ENCODE measurements at regions not wholly inside any gene's neighbourhood (a gene's known extent, or its start where the extent isn't known, plus 50 kb on each side); places are given as distances from the start of the nearest gene placed in this dataset.

GRCh38 chr3:102194001-102194400 is 240.8 kb upstream of the ZPLD1 start:
- DNase-seq, result no peak

- no peak for DNase-seq
Observed at GRCh38 chr3:102194760-102195159, 240.1 kb upstream of the ZPLD1 start.

GRCh38 chr3:102195198-102195948 is 239.4 kb upstream of the ZPLD1 start:
- peak in 1 of 2 experiments; percentile 29 for DNase-seq

- DNase-seq, result no peak
Observed at GRCh38 chr3:102200126-102200525, 234.7 kb upstream of the ZPLD1 start.

GRCh38 chr3:102200560-102200959 is 234.3 kb upstream of the ZPLD1 start:
- DNase-seq, result no peak

- no peak for DNase-seq
Observed at GRCh38 chr3:102205647-102206046, 229.2 kb upstream of the ZPLD1 start.

- DNase-seq, result no peak
Observed at GRCh38 chr3:102206511-102207031, 228.2 kb upstream of the ZPLD1 start.

GRCh38 chr3:102207151-102207571 is 227.7 kb upstream of the ZPLD1 start:
- no peak for DNase-seq

- DNase-seq, result no peak
Observed at GRCh38 chr3:102215166-102215565, 219.6 kb upstream of the ZPLD1 start.

- no peak for DNase-seq
Observed at GRCh38 chr3:102223132-102223531, 211.7 kb upstream of the ZPLD1 start.

GRCh38 chr3:102224171-102224570 is 210.6 kb upstream of the ZPLD1 start:
- DNase-seq, result peak in 1 of 2 experiments; percentile 37

GRCh38 chr3:102225005-102225404 is 209.8 kb upstream of the ZPLD1 start:
- DNase-seq, result no peak

- DNase-seq, result peak; percentile 60 to 68
Observed at GRCh38 chr3:102225407-102226132, 209.2 kb upstream of the ZPLD1 start.

- no peak for DNase-seq
Observed at GRCh38 chr3:102226463-102226862, 208.4 kb upstream of the ZPLD1 start.

- DNase-seq, result peak; percentile 63 to 77
Observed at GRCh38 chr3:102229062-102229655, 205.7 kb upstream of the ZPLD1 start.

GRCh38 chr3:102230057-102230456 is 204.8 kb upstream of the ZPLD1 start:
- no peak for DNase-seq

GRCh38 chr3:102233881-102234280 is 200.9 kb upstream of the ZPLD1 start:
- no peak for DNase-seq

GRCh38 chr3:102235679-102236078 is 199.1 kb upstream of the ZPLD1 start:
- no peak for DNase-seq

GRCh38 chr3:102237181-102237580 is 197.6 kb upstream of the ZPLD1 start:
- DNase-seq, result no peak

- no peak for DNase-seq
Observed at GRCh38 chr3:102237838-102238237, 197.0 kb upstream of the ZPLD1 start.

GRCh38 chr3:102238362-102238761 is 196.5 kb upstream of the ZPLD1 start:
- DNase-seq, result peak in 1 of 2 experiments; percentile 32

- no peak for DNase-seq
Observed at GRCh38 chr3:102240720-102241119, 194.1 kb upstream of the ZPLD1 start.

- no peak for DNase-seq
Observed at GRCh38 chr3:102248981-102249705, 185.7 kb upstream of the ZPLD1 start.
